GM18499 (cell line): ENCODE measurements at regions not wholly inside any gene's neighbourhood (a gene's known extent, or its start where the extent isn't known, plus 50 kb on each side); places are given as distances from the start of the nearest gene placed in this dataset.

Experiments used
- ATAC-seq: cut with Tn5 transposase; IDR thresholded peaks from one replicate; pipeline ENCODE4 v1.9.1; 2021; ENCODE audit warnings: moderate number of reproducible peaks; ENCODE audit not compliant: insufficient read depth, unreplicated experiment

GRCh38 chr11:45036010-45036409 is 85.3 kb upstream of the TP53I11 start:
- no peak for ATAC-seq

- no peak for ATAC-seq
Observed at GRCh38 chr11:45036733-45037132, 86.0 kb upstream of the TP53I11 start.

GRCh38 chr11:45037434-45038005 is 86.8 kb upstream of the TP53I11 start:
- no peak for ATAC-seq

- no peak for ATAC-seq
Observed at GRCh38 chr11:45038923-45039322, 88.2 kb upstream of the TP53I11 start.

- ATAC-seq: no peak
Observed at GRCh38 chr11:45041596-45041995, 90.9 kb upstream of the TP53I11 start.

- ATAC-seq: no peak
Observed at GRCh38 chr11:45042560-45042959, 91.9 kb upstream of the TP53I11 start.

GRCh38 chr11:45043755-45044475 is 93.2 kb upstream of the TP53I11 start:
- no peak for ATAC-seq

- no peak for ATAC-seq
Observed at GRCh38 chr11:45045683-45046471, 95.2 kb upstream of the TP53I11 start.

GRCh38 chr11:45048313-45048841 is 97.7 kb upstream of the TP53I11 start:
- no peak for ATAC-seq

- no peak for ATAC-seq
Observed at GRCh38 chr11:45048870-45049691, 97.4 kb upstream of the PRDM11 start.

GRCh38 chr11:45050111-45050510 is 96.3 kb upstream of the PRDM11 start:
- no peak for ATAC-seq

GRCh38 chr11:45051621-45052020 is 94.8 kb upstream of the PRDM11 start:
- no peak for ATAC-seq

GRCh38 chr11:45052361-45052760 is 94.1 kb upstream of the PRDM11 start:
- ATAC-seq: no peak

GRCh38 chr11:45053736-45054446 is 92.5 kb upstream of the PRDM11 start:
- ATAC-seq: no peak

- no peak for ATAC-seq
Observed at GRCh38 chr11:45054956-45055355, 91.5 kb upstream of the PRDM11 start.

- no peak for ATAC-seq
Observed at GRCh38 chr11:45056529-45056928, 89.9 kb upstream of the PRDM11 start.

GRCh38 chr11:45057938-45058646 is 88.3 kb upstream of the PRDM11 start:
- no peak for ATAC-seq

- ATAC-seq: no peak
Observed at GRCh38 chr11:45058647-45058950, 87.8 kb upstream of the PRDM11 start.

GRCh38 chr11:45060707-45061106 is 85.7 kb upstream of the PRDM11 start:
- ATAC-seq: no peak
